IMR-90 (cell line): ENCODE measurements at regions not wholly inside any gene's neighbourhood (a gene's known extent, or its start where the extent isn't known, plus 50 kb on each side); places are given as distances from the start of the nearest gene placed in this dataset.

Source experiments
- ATAC-seq: fragments of 200-7000 bp; cut with Tn5 transposase; 2 replicates; pipeline ENCODE4 v1.9.1; 2020; ENCODE audit warnings: low read depth, mild to moderate bottlenecking, moderate library complexity
- BruUV-seq: library from RNA; stranded (reverse); fragments of 400-500 nt; replicated peaks from 2 replicates; lab custom pipeline; 2021; lab: Mats Ljungman, UMichigan
- CTCF ChIA-PET: fragments of 300-600 bp; formaldehyde crosslinking; extraction: SDS; loops from one replicate; lab custom pipeline; 2021; ENCODE audit warnings: antibody characterized with exemption; lab: Yijun Ruan, JAX
- POLR2A ChIA-PET: fragments of 300-600 bp; sonication (Branson Sonifier 250); formaldehyde crosslinking; loops from one replicate; lab custom pipeline; 2022; ENCODE audit warnings: antibody characterized with exemption; ENCODE audit not compliant: unreplicated experiment; lab: Charles Lee
- DNase-seq: peaks from one replicate; pipeline ENCODE4 v3.0.0; 2013
- H2AFZ ChIP-seq: replicated peaks from 2 replicates; pipeline ENCODE3; 2013; ENCODE audit warnings: low read length, mild to moderate bottlenecking; ENCODE audit not compliant: poor library complexity
- H2AK5ac ChIP-seq: 2 replicates; pipeline ENCODE4 v1.6.1; 2013; ENCODE audit warnings: low read depth, low read length, inconsistent platforms
- H2AK9ac ChIP-seq: replicated peaks from 2 replicates; pipeline ENCODE3; 2013; ENCODE audit warnings: mild to moderate bottlenecking, low read depth, low read length, moderate library complexity; ENCODE audit not compliant: poor library complexity
- H2BK120ac ChIP-seq: 2 replicates; pipeline ENCODE4 v1.6.1; 2013; ENCODE audit warnings: low read depth, low read length, inconsistent platforms
- H2BK15ac ChIP-seq: 3 replicates; pipeline ENCODE4 v1.6.1; 2013; ENCODE audit warnings: low read depth, low read length, inconsistent platforms
- H2BK20ac ChIP-seq: 2 replicates; pipeline ENCODE4 v1.6.1; 2013; ENCODE audit warnings: low read depth, mild to moderate bottlenecking, inconsistent platforms, low read length, moderate library complexity
- H2BK5ac ChIP-seq: 2 replicates; pipeline ENCODE4 v1.6.1; 2013; ENCODE audit warnings: mild to moderate bottlenecking, low read depth, low read length, inconsistent platforms; ENCODE audit not compliant: poor library complexity, severe bottlenecking
- H3K14ac ChIP-seq: replicated peaks from 2 replicates; pipeline ENCODE4 v1.6.1; 2013; ENCODE audit warnings: low read depth, low read length, inconsistent platforms
- H3K18ac ChIP-seq: 2 replicates; pipeline ENCODE4 v1.6.1; 2013; ENCODE audit warnings: low read depth, low read length, control low read depth
- H3K23ac ChIP-seq: 2 replicates; pipeline ENCODE4 v1.6.1; 2013; ENCODE audit warnings: low read depth, low read length, inconsistent platforms
- H3K27ac ChIP-seq: 2 replicates; pipeline ENCODE4 v1.5.1; 2013; ENCODE audit warnings: mild to moderate bottlenecking, control low read depth, low read length; ENCODE audit not compliant: insufficient read depth
- H3K27me3 ChIP-seq: 2 replicates; pipeline ENCODE4 v1.6.1; 2013; ENCODE audit warnings: low read length; ENCODE audit not compliant: control insufficient read depth, insufficient read depth
- H3K36me3 ChIP-seq: 2 replicates; pipeline ENCODE4 v1.6.1; 2013; ENCODE audit warnings: low read length, mixed read lengths; ENCODE audit not compliant: control insufficient read depth, insufficient read depth
- H3K4ac ChIP-seq: 2 replicates; pipeline ENCODE4 v1.6.1; 2013; ENCODE audit warnings: low read depth, low read length, inconsistent platforms
- H3K4me1 ChIP-seq: 2 replicates; pipeline ENCODE4 v1.6.1; 2013; ENCODE audit warnings: low read length, mixed read lengths; ENCODE audit not compliant: control insufficient read depth, insufficient read depth
- H3K4me2 ChIP-seq: 2 replicates; pipeline ENCODE4 v1.6.1; 2013; ENCODE audit warnings: low read depth, mild to moderate bottlenecking, control low read depth, low read length, moderate library complexity
- H3K4me3 ChIP-seq: 2 replicates; pipeline ENCODE4 v1.5.1; 2013; ENCODE audit warnings: low read depth, mild to moderate bottlenecking, control low read depth, low read length, moderate library complexity; ENCODE audit not compliant: insufficient read depth
- H3K56ac ChIP-seq: 2 replicates; pipeline ENCODE4 v1.6.1; 2013; ENCODE audit warnings: low read length, inconsistent platforms; ENCODE audit not compliant: insufficient read depth; ENCODE audit errors: extremely low read depth
- H3K79me1 ChIP-seq, 2 experiments: 2 replicates each; pipeline ENCODE4 v1.6.1; 2013; ENCODE audit warnings: low read length in 2 of 2, inconsistent platforms in 1 of 2, low read depth in 1 of 2
- H3K9ac ChIP-seq: 2 replicates; pipeline ENCODE4 v1.6.1; 2013; ENCODE audit warnings: low read depth, low read length, control low read depth
- H3K9me1 ChIP-seq: 2 replicates; pipeline ENCODE4 v1.6.1; 2013; ENCODE audit warnings: low read length, inconsistent platforms; ENCODE audit not compliant: insufficient read depth
- H3K9me3 ChIP-seq: 2 replicates; pipeline ENCODE4 v1.6.1; 2013; ENCODE audit warnings: low read length; ENCODE audit not compliant: control insufficient read depth, insufficient read depth
- H4K20me1 ChIP-seq: 2 replicates; pipeline ENCODE4 v1.6.1; 2013; ENCODE audit warnings: low read length, inconsistent platforms; ENCODE audit not compliant: insufficient read depth
- H4K5ac ChIP-seq: 2 replicates; pipeline ENCODE4 v1.6.1; 2013; ENCODE audit warnings: mild to moderate bottlenecking, low read depth, low read length, control low read depth
- H4K8ac ChIP-seq, 2 experiments: 2 replicates each; pipeline ENCODE4 v1.6.1; 2013; ENCODE audit warnings: low read depth in 2 of 2, low read length in 2 of 2, control low read depth in 1 of 2, inconsistent platforms in 1 of 2
- H4K91ac ChIP-seq: 2 replicates; pipeline ENCODE4 v1.6.1; 2013; ENCODE audit warnings: low read depth, low read length, inconsistent platforms; ENCODE audit not compliant: insufficient read depth
- FOS ChIP-seq: fragments of 150-350 bp; IDR thresholded peaks from 2 replicates; pipeline ENCODE4 v1.6.1; 2016; ENCODE audit warnings: low read depth, low read length
- RAD21 ChIP-seq: IDR thresholded peaks from 2 replicates; pipeline ENCODE4 v1.6.1; 2012; ENCODE audit warnings: low read length, improper control_type of control experiment
- RFX5 ChIP-seq: IDR thresholded peaks from 2 replicates; pipeline ENCODE4 v1.8.0; 2012; ENCODE audit warnings: low read depth, mild to moderate bottlenecking, low read length, moderate library complexity
- USF2 ChIP-seq: fragments of 150-350 bp; IDR thresholded peaks from 2 replicates; pipeline ENCODE4 v1.6.1; 2017; ENCODE audit warnings: mild to moderate bottlenecking, antibody characterized with exemption, low read length, low read depth
- WGBS, 2 experiments: methylation state at CpG; one replicate each; pipeline versions ENCODE4 v1.1.5 to v1.1.7; 2013; ENCODE audit warnings: missing lambda C conversion rate in 2 of 2; ENCODE audit not compliant: insufficient read length in 1 of 2; ENCODE audit errors: extremely low coverage in 2 of 2; 5-methylcytosine and 5-hydroxymethylcytosine counted together
- dilution Hi-C: fragments of 300-500 bp; cut with HindIII; formaldehyde crosslinking; loops from one replicate; pipeline ENCODE4 v1.14.3; 2018; ENCODE audit warnings: low sequenced_read_pairs; ENCODE audit not compliant: unreplicated experiment
- in situ Hi-C: fragments of 300-500 bp; cut with MboI; formaldehyde crosslinking; loops from 3 replicates; pipeline ENCODE4 v1.14.3; 2019; ENCODE audit warnings: low sequenced_read_pairs, inconsistent platforms, mixed read lengths
- intact Hi-C: fragments of 100-400 bp; cut with micrococcal nuclease; formaldehyde crosslinking; loops from 2 replicates; pipeline ENCODE4 v1.10.0; 2022

DNA sequence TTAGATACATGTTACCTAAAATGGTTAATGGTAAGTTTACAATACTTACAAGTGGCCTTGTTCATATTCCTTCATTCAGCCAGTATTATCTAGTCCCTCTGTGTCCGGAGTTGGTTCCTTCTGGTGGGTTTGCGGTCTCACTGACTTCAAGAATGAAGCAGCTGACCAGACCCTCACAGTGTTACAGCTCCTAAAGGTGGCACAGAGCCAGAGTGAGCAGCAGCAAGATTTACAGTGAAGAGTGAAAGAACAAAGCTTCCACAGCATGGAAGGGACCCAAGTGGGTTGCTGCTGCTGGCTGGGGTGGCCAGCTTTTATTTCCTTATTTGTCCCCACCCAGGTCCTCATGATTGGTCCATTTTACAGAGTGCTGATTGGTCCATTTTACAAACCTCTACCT lies 916.8 kb downstream of the MCTP2 start:
- dilution Hi-C loops = no loop called here
- WGBS, 2 experiments = 80% methylated on average over 1 of the region's 2 CpGs; no CpG with 5 or more reads in 1 of the 2 experiments
- Histone ChIP-seq H3K36me3 (no peaks in the 10 kb centered on the region), H3K18ac (no peak overlapping the region), H3K4ac (no peak overlapping the region), H4K5ac (no peak overlapping the region), H2AK5ac (no peak overlapping the region), H2BK20ac (no peak overlapping the region), H3K79me1 (no peaks in the 10 kb centered on the region), H3K56ac (no peak overlapping the region), H3K27ac (no peak overlapping the region), H2AK9ac (no peak overlapping the region), H4K8ac (no peak overlapping the region), H2BK120ac (no peak overlapping the region), H3K9me3 (no peaks in the 10 kb centered on the region), H2AFZ (no peak overlapping the region), H3K4me1 (no peaks in the 10 kb centered on the region), H4K20me1 (no peaks in the 10 kb centered on the region), H4K91ac (no peak overlapping the region), H3K23ac (no peak overlapping the region), H3K9me1 (no peaks in the 10 kb centered on the region), H2BK5ac (no peak overlapping the region), H3K4me3 (no peak overlapping the region), H2BK15ac (no peak overlapping the region), H3K27me3 (no peaks in the 10 kb centered on the region), H3K9ac (no peak overlapping the region), H3K4me2 (no peak overlapping the region), H3K14ac (no peak overlapping the region)
- intact Hi-C loops = no loop called here
- CTCF ChIA-PET = no interaction called here
- in situ Hi-C loops = no loop called here
- POLR2A ChIA-PET = no interaction called here
- TF ChIP-seq FOS (no peak), RFX5 (no peak), RAD21 (no peak), USF2 (no peak)
- no TSS peak for BruUV-seq
- ATAC-seq (no peak), DNase-seq (no peak)
